ENCODE measurements at regions not wholly inside any gene's neighbourhood (a gene's known extent, or its start where the extent isn't known, plus 50 kb on each side); places are given as distances from the start of the nearest gene placed in this dataset.

- no peaks in the 10 kb centered on the region for H3K27me3 ChIP-seq
Observed at GRCh38 chr6:23334360-23334759, 765.0 kb downstream of the HDGFL1 start.

DNA sequence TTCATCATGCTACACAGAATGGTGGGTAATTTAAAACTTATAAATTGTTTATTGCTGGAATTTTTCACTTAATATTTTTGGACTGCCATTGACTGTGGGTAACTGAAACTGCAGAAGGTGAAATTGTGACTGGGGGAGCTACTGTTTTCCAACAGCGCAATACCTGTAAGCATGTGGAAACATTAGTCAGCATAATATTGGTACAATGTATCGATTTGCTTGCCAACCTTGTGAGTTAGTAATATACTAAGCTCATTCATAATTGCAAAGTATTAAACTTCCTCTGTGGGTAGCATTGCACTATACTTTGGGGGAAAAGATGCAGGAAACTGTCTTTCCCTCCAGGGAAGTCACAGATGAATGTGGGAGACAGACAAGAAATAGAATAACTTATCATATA lies 766.5 kb downstream of the HDGFL1 start:
- Histone ChIP-seq H3K27me3 (no peaks in the 10 kb centered on the region), H3K4me1 (peaks cover 0 to 5% (median 0%) of the 10 kb centered on the region in 12 donors), H3K27ac (no peak overlapping the region), H3K9me3 (no peaks in the 10 kb centered on the region), H3K36me3 (no peaks in the 10 kb centered on the region), H3K4me3 (no peak overlapping the region)
- ATAC-seq (no peak), DNase-seq (no peak)
- intact Hi-C loops (cut with DNase I) = no loop called here
- TF ChIP-seq POLR2A (IDR thresholded peaks at IDR 0.05) = no peak
- TF ChIP-seq, protein P1, sequence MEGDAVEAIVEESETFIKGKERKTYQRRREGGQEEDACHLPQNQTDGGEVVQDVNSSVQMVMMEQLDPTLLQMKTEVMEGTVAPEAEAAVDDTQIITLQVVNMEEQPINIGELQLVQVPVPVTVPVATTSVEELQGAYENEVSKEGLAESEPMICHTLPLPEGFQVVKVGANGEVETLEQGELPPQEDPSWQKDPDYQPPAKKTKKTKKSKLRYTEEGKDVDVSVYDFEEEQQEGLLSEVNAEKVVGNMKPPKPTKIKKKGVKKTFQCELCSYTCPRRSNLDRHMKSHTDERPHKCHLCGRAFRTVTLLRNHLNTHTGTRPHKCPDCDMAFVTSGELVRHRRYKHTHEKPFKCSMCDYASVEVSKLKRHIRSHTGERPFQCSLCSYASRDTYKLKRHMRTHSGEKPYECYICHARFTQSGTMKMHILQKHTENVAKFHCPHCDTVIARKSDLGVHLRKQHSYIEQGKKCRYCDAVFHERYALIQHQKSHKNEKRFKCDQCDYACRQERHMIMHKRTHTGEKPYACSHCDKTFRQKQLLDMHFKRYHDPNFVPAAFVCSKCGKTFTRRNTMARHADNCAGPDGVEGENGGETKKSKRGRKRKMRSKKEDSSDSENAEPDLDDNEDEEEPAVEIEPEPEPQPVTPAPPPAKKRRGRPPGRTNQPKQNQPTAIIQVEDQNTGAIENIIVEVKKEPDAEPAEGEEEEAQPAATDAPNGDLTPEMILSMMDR (IDR thresholded peaks at IDR 0.05) = no peak
- 91 to 97% (median 93%) methylated on average over 2 of the region's 2 CpGs for WGBS, 4 donors

More at GRCh38 chr6:23334360-23334759, 765.0 kb downstream of the HDGFL1 start:
- WGBS, 4 donors = 52 to 63% (median 61%) methylated on average over 5 of the region's 5 CpGs
- no peaks in the 10 kb centered on the region for H3K36me3 ChIP-seq
- TF ChIP-seq, protein P1 (IDR thresholded peaks at IDR 0.05) = no peak
- no peak for TF ChIP-seq POLR2A (IDR thresholded peaks at IDR 0.05)
- no peak for DNase-seq
- H3K9me3 ChIP-seq = no peaks in the 10 kb centered on the region
- intact Hi-C loops (cut with DNase I) = no loop called here
- no peak overlapping the region for H3K4me3 ChIP-seq
- H3K27ac ChIP-seq = no peak overlapping the region
- H3K4me1 ChIP-seq = peaks cover 0 to 5% (median 0%) of the 10 kb centered on the region in 12 donors
- ATAC-seq = peak in 1 of 4 donors; percentile 75

DNA sequence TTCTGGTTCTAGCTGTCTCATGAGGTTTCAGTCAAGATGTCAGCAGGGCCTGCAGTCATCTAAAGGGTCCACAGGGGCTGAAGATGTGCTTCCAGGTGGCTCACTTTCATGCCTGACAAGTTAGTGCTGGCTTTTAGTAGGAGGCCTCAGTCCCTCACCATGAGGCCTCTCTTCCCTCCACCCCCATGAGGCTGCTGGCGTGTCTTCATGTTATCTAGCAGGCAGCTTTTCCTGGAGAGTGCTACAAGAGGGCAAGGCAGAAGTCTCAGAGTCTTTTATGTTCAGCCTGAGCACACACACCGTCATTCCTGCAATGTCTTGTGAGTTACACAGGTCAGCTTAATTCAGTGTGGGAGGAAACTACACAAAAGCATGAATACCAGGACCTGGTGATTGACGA lies 769.9 kb downstream of the HDGFL1 start:
- peaks cover 0 to 3% (median 0%) of the 10 kb centered on the region in 12 donors for H3K4me1 ChIP-seq
- WGBS, 4 donors = 86 to 100% (median 93%) methylated on average over 3 of the region's 3 CpGs
- TF ChIP-seq, protein P1 (IDR thresholded peaks at IDR 0.05) = no peak
- TF ChIP-seq POLR2A (IDR thresholded peaks at IDR 0.05) = no peak
- intact Hi-C loops (cut with DNase I) = no loop called here
- no peak for DNase-seq
- no peaks in the 10 kb centered on the region for H3K36me3 ChIP-seq
- peaks cover 0 to 6% (median 0%) of the 10 kb centered on the region in 12 donors for H3K9me3 ChIP-seq
- H3K27me3 ChIP-seq = no peaks in the 10 kb centered on the region
- no peak overlapping the region for H3K27ac ChIP-seq
- H3K4me3 ChIP-seq = no peak overlapping the region
- ATAC-seq = no peak

DNA sequence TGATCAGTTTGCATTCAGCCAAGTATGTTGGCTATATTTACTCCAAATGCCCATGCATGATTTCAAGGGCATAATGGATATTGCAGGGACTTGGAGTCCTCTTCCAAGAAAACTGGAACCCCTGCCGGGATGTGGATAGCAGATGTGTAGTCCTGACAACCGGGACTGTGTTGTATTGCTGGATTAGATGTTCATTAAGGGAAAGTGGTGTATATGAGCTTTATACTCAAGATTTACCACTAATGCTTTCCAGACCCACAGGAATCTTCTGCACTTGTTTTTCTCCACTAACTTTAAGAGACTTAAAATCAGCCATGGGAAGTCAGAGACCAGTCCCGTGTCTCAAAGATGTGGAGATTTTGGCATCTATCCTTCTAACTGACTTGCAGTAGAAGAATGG lies 770.9 kb downstream of the HDGFL1 start:
- no peaks in the 10 kb centered on the region for H3K4me1 ChIP-seq
- intact Hi-C loops (cut with DNase I) = no loop called here
- ATAC-seq (no peak), DNase-seq (no peak)
- H3K9me3 ChIP-seq = peaks cover 0 to 6% (median 0%) of the 10 kb centered on the region in 12 donors
- no peak overlapping the region for H3K27ac ChIP-seq
- no peaks in the 10 kb centered on the region for H3K36me3 ChIP-seq
- 55 to 63% (median 59%) methylated on average over 3 of the region's 3 CpGs for WGBS, 4 donors
- TF ChIP-seq, protein P1 (IDR thresholded peaks at IDR 0.05) = no peak
- no peak for TF ChIP-seq POLR2A (IDR thresholded peaks at IDR 0.05)
- H3K4me3 ChIP-seq = no peak overlapping the region
- no peaks in the 10 kb centered on the region for H3K27me3 ChIP-seq
